Activated T-cell treated with anti-CD3 and anti-CD28 coated beads, Interleukin-2, amount 50 U/mL, for 1 hour (primary cell): ENCODE measurements at regions not wholly inside any gene's neighbourhood (a gene's known extent, or its start where the extent isn't known, plus 50 kb on each side); places are given as distances from the start of the nearest gene placed in this dataset.

Experiments
- DNase-seq: peaks from one replicate; pipeline ENCODE4 v3.0.0-alpha.2; 2020

GRCh38 chr6:153621491-153621890 is 417.5 kb upstream of the OPRM1 start:
- no peak for DNase-seq

- no peak for DNase-seq
These were observed 418.0 kb upstream of the OPRM1 start for GRCh38 chr6:153621070-153621469.

- no peak for DNase-seq
These were observed 420.4 kb upstream of the OPRM1 start for GRCh38 chr6:153618371-153619322.

GRCh38 chr6:153616506-153616905 is 422.5 kb upstream of the OPRM1 start:
- DNase-seq = no peak

- DNase-seq = no peak
These were observed 425.2 kb upstream of the OPRM1 start for GRCh38 chr6:153613719-153614455.

GRCh38 chr6:153602401-153602800 is 436.6 kb upstream of the OPRM1 start:
- DNase-seq = no peak

GRCh38 chr6:153599901-153600300 is 439.1 kb upstream of the OPRM1 start:
- DNase-seq = no peak

GRCh38 chr6:153595903-153596302 is 443.1 kb upstream of the OPRM1 start:
- DNase-seq = no peak

- no peak for DNase-seq
These were observed 444.2 kb upstream of the OPRM1 start for GRCh38 chr6:153594871-153595270.

- DNase-seq = no peak
These were observed 447.9 kb upstream of the OPRM1 start for GRCh38 chr6:153591159-153591558.

GRCh38 chr6:153590411-153590810 is 448.6 kb upstream of the OPRM1 start:
- DNase-seq = no peak

- DNase-seq = no peak
These were observed 450.7 kb upstream of the OPRM1 start for GRCh38 chr6:153588330-153588729.

GRCh38 chr6:153583685-153584084 is 452.6 kb upstream of the RGS17 start:
- no peak for DNase-seq

- DNase-seq = no peak
These were observed 449.7 kb upstream of the RGS17 start for GRCh38 chr6:153580776-153581175.

GRCh38 chr6:153575528-153575927 is 444.4 kb upstream of the RGS17 start:
- no peak for DNase-seq

- DNase-seq = no peak
These were observed 443.1 kb upstream of the RGS17 start for GRCh38 chr6:153574231-153574630.

GRCh38 chr6:153572371-153572770 is 441.3 kb upstream of the RGS17 start:
- no peak for DNase-seq

GRCh38 chr6:153568628-153569027 is 437.5 kb upstream of the RGS17 start:
- no peak for DNase-seq

- no peak for DNase-seq
These were observed 433.7 kb upstream of the RGS17 start for GRCh38 chr6:153564803-153565202.

GRCh38 chr6:153563001-153563400 is 431.9 kb upstream of the RGS17 start:
- no peak for DNase-seq

GRCh38 chr6:153553627-153554026 is 422.5 kb upstream of the RGS17 start:
- DNase-seq = no peak

GRCh38 chr6:153539602-153540001 is 408.5 kb upstream of the RGS17 start:
- DNase-seq = no peak

GRCh38 chr6:153538491-153538890 is 407.4 kb upstream of the RGS17 start:
- no peak for DNase-seq

- no peak for DNase-seq
These were observed 406.3 kb upstream of the RGS17 start for GRCh38 chr6:153537422-153537821.
